HG02642 (cell line): ENCODE measurements at regions not wholly inside any gene's neighbourhood (a gene's known extent, or its start where the extent isn't known, plus 50 kb on each side); places are given as distances from the start of the nearest gene placed in this dataset.
A peak's percentile ranks its signal among the peaks of the same experiment; 100 is the strongest.
"Not testable (repeated sequence)": the region's sequence is repeated elsewhere in the genome, so short reads cannot be mapped to it uniquely, and the experiment has no call there.

ENCODE experiments used
- ATAC-seq: cut with Tn5 transposase; IDR thresholded peaks from one replicate; pipeline ENCODE4 v1.9.1; 2021; ENCODE audit warnings: mild to moderate bottlenecking; ENCODE audit not compliant: unreplicated experiment, poor library complexity

GRCh38 chr5:94102849-94103248 is 361.4 kb upstream of the POU5F2 start:
- ATAC-seq: no peak

- not testable (repeated sequence) for ATAC-seq
Measured at GRCh38 chr5:94097384-94097783, 356.0 kb upstream of the POU5F2 start.

- no peak for ATAC-seq
Measured at GRCh38 chr5:94094793-94095441, 353.5 kb upstream of the POU5F2 start.

GRCh38 chr5:94093300-94093699 is 351.9 kb upstream of the POU5F2 start:
- no peak for ATAC-seq

- not testable (repeated sequence) for ATAC-seq
Measured at GRCh38 chr5:94086635-94087034, 345.2 kb upstream of the POU5F2 start.

- ATAC-seq: no peak
Measured at GRCh38 chr5:94086194-94086593, 344.8 kb upstream of the POU5F2 start.

GRCh38 chr5:94082405-94082804 is 341.0 kb upstream of the POU5F2 start:
- ATAC-seq: no peak

GRCh38 chr5:94081088-94081487 is 339.7 kb upstream of the POU5F2 start:
- no peak for ATAC-seq

GRCh38 chr5:94080390-94080789 is 339.0 kb upstream of the POU5F2 start:
- no peak for ATAC-seq

GRCh38 chr5:94072116-94072515 is 330.7 kb upstream of the POU5F2 start:
- no peak for ATAC-seq

GRCh38 chr5:94066437-94067207 is 325.2 kb upstream of the POU5F2 start:
- ATAC-seq: no peak

- ATAC-seq: no peak
Measured at GRCh38 chr5:94064025-94064424, 322.6 kb upstream of the POU5F2 start.

- no peak for ATAC-seq
Measured at GRCh38 chr5:94057655-94058054, 316.3 kb upstream of the POU5F2 start.

GRCh38 chr5:94057217-94057616 is 315.8 kb upstream of the POU5F2 start:
- ATAC-seq: no peak

- ATAC-seq: peak; percentile 68
Measured at GRCh38 chr5:94049307-94049922, 308.0 kb upstream of the POU5F2 start.

- ATAC-seq: no peak
Measured at GRCh38 chr5:94045839-94046782, 304.7 kb upstream of the POU5F2 start.

- ATAC-seq: no peak
Measured at GRCh38 chr5:94043311-94043710, 301.9 kb upstream of the POU5F2 start.

GRCh38 chr5:94040591-94041148 is 299.3 kb upstream of the POU5F2 start:
- ATAC-seq: no peak

- ATAC-seq: no peak
Measured at GRCh38 chr5:94039101-94039500, 297.7 kb upstream of the POU5F2 start.

- ATAC-seq: no peak
Measured at GRCh38 chr5:94031631-94032030, 290.2 kb upstream of the POU5F2 start.
